Panc1 (cell line): ENCODE measurements at regions not wholly inside any gene's neighbourhood (a gene's known extent, or its start where the extent isn't known, plus 50 kb on each side); places are given as distances from the start of the nearest gene placed in this dataset.

Experiments used
- ATAC-seq: fragments of 200-7000 bp; cut with Tn5 transposase; 2 replicates; pipeline ENCODE4 v1.9.1; 2020; ENCODE audit warnings: mild to moderate bottlenecking, moderate library complexity
- BruUV-seq: library from RNA; stranded (reverse); fragments of 400-500 nt; replicated peaks from 2 replicates; lab custom pipeline; 2021; lab: Mats Ljungman, UMichigan
- CTCF ChIA-PET: fragments of 300-600 bp; sonication (Branson Sonifier 250); formaldehyde crosslinking; loops from one replicate; lab custom pipeline; 2022; ENCODE audit warnings: antibody characterized with exemption; lab: Charles Lee
- POLR2A ChIA-PET: fragments of 300-600 bp; sonication (Branson Sonifier 250); formaldehyde crosslinking; loops from one replicate; lab custom pipeline; 2022; ENCODE audit warnings: antibody characterized with exemption; lab: Charles Lee
- DNase-seq: peaks from one replicate; pipeline ENCODE4 v3.0.0-alpha.2; 2010; ENCODE audit warnings: low read depth, low spot score
- H3K27ac ChIP-seq: 2 replicates; pipeline ENCODE4 v1.5.1; 2011; ENCODE audit warnings: mild to moderate bottlenecking, low read length, inconsistent platforms
- H3K27me3 ChIP-seq: fragments of 200-500 bp; sonication (Bioruptor generic); 2 replicates; pipeline ENCODE4 v1.6.0; 2014; ENCODE audit warnings: low read length, inconsistent platforms; ENCODE audit not compliant: control insufficient read depth, insufficient read depth
- H3K36me3 ChIP-seq: fragments of 200-500 bp; sonication (Bioruptor generic); 2 replicates; pipeline ENCODE4 v1.5.1; 2014; ENCODE audit warnings: inconsistent platforms, mild to moderate bottlenecking, low read length, moderate library complexity; ENCODE audit not compliant: control insufficient read depth, insufficient read depth
- H3K4me1 ChIP-seq: 2 replicates; pipeline ENCODE4 v1.5.1; 2011; ENCODE audit warnings: inconsistent platforms, mild to moderate bottlenecking, low read length, moderate library complexity; ENCODE audit not compliant: control insufficient read depth, insufficient read depth
- H3K4me3 ChIP-seq, 2 experiments: 2 replicates each; pipeline ENCODE4 v1.5.1; 2011 to 2012; ENCODE audit warnings: low read depth in 2 of 2, low read length in 2 of 2, mild to moderate bottlenecking in 2 of 2, inconsistent platforms in 1 of 2, moderate library complexity in 1 of 2
- H3K9me3 ChIP-seq: fragments of 200-500 bp; sonication (Bioruptor generic); 2 replicates; pipeline ENCODE4 v1.5.1; 2014; ENCODE audit warnings: low read depth, mild to moderate bottlenecking, inconsistent platforms, low read length, moderate library complexity; ENCODE audit not compliant: control insufficient read depth, insufficient read depth
- CTCF ChIP-seq: fragments of 450-650 bp; IDR thresholded peaks from 2 replicates; pipeline ENCODE4 v1.5.1; 2017; ENCODE audit warnings: mild to moderate bottlenecking
- POLR2AphosphoS5 ChIP-seq: IDR thresholded peaks from 2 replicates; pipeline ENCODE4 v1.6.1; 2012; ENCODE audit warnings: mild to moderate bottlenecking, low read depth, low read length, moderate library complexity
- REST ChIP-seq, 2 experiments: IDR thresholded peaks; 2 replicates each; pipeline ENCODE4 v1.6.1; 2011 to 2012; ENCODE audit warnings: low read depth in 2 of 2, control low read depth in 1 of 2, low read length in 1 of 2, mild to moderate bottlenecking in 1 of 2, moderate library complexity in 1 of 2; ENCODE audit not compliant: insufficient read depth in 1 of 2
- SIN3A ChIP-seq: IDR thresholded peaks from 2 replicates; pipeline ENCODE4 v1.6.1; 2012; ENCODE audit warnings: low read depth, mild to moderate bottlenecking, low read length, moderate library complexity, borderline replicate concordance; ENCODE audit not compliant: insufficient read depth
- TCF7L2 ChIP-seq: IDR thresholded peaks from 2 replicates; pipeline ENCODE4 v1.6.1; 2011; ENCODE audit warnings: mild to moderate bottlenecking, low read depth, low read length, inconsistent platforms
- in situ Hi-C: cut with HindIII; loops from 2 replicates; pipeline ENCODE4 v1.10.0; 2016; ENCODE audit warnings: low sequenced_read_pairs, low pct_unique_long_range_greater_than_20kb
- intact Hi-C: fragments of 100-400 bp; cut with micrococcal nuclease; formaldehyde crosslinking; loops from one replicate; pipeline ENCODE4 v1.10.0; 2022; ENCODE audit not compliant: unreplicated experiment

DNA sequence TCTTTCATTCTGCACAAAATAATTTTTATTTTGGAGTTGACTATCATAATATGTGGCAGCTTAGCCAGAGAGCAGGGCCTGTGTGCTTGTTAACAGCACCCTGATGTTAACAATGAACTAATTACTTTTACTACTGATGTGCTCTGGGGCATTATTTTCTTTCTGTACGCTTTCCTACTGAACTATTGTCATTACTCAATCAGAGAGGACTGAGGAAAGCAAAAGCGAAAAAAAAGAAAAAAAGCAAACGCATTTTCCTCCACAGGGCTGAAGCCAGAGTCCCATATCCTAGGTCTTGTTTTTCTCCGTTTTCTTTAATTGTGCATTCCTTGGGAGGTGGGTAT, 221.2 kb downstream of the TTLL7 start:
- Histone ChIP-seq H3K4me3 (no peak overlapping the region), H3K27ac (no peak overlapping the region), H3K27me3 (peaks cover 48% of the 10 kb centered on the region), H3K36me3 (no peaks in the 10 kb centered on the region; the same call in 1 of the 2 replicates), H3K9me3 (no peaks in the 10 kb centered on the region), H3K4me1 (no peaks in the 10 kb centered on the region)
- in situ Hi-C loops, result no loop called here
- POLR2A ChIA-PET, result no interaction called here
- CTCF ChIA-PET, result no interaction called here
- no TSS peak for BruUV-seq
- no peak for ATAC-seq
- TF ChIP-seq CTCF (no peak), SIN3A (no peak), POLR2AphosphoS5 (no peak), TCF7L2 (no peak), REST (IDR thresholded peaks at IDR 0.05; ENCODE audit: insufficient read depth in 1 of 2, low read depth in 2 of 2, low read length in 1 of 2) (no peak)
- intact Hi-C loops, result loop anchor here (5.0 kb wide), 1 partner anchor 50 kb away; no protein-coding TSS in a partner anchor
- DNase-seq, result no peak

DNA sequence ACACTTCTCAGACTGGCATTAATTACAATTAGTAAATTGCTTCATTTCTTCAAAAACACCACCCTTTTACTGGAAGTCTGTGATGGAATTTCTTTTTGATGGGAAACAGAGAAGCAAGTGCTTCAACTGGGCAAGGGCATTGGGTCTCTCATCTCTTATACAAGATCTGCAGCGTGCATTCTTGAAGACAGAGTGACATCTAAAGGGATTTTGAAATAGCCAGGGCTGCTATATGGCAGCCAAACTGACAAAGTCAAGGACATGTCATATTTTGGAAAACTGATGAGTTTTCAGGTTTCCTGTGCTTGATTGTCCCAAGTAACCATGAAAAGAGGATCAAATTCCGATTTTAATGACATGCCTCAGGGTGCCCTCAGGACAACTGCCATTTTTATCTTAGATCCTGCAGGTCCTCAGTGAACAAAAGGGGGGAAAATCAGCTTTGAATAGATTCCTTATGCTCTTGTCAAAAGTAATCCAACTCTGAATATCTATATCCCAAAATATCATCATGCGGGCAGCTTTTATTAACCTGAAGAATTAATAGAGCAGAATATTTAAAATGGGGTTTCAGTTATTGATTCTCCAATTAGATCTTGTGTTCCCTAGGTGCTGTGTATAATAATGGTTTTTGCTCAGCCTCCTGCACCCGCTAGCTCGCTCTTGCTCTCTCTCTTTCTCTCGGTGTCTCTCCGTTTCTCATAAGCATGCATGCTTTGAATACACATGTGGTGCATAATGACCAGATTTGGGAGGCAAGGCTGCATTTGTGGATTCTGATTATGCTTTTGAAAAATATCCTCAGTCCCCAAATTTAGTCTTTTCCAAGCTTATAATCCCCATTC, 221.8 kb downstream of the TTLL7 start:
- intact Hi-C loops (loop anchor here (5.0 kb wide), 1 partner anchor 50 kb away; no protein-coding TSS in a partner anchor), in situ Hi-C loops (no loop called here)
- Histone ChIP-seq H3K36me3 (no peaks in the 10 kb centered on the region; the same call in 1 of the 2 replicates), H3K4me3 (no peak overlapping the region), H3K9me3 (no peaks in the 10 kb centered on the region), H3K27ac (no peak overlapping the region), H3K4me1 (no peaks in the 10 kb centered on the region), H3K27me3 (peaks cover 50% of the 10 kb centered on the region)
- CTCF ChIA-PET, result interaction anchor here (0.6 kb wide), 1 partner anchor 24 kb away, joined by 3 read pairs; no protein-coding TSS in a partner anchor
- BruUV-seq, result no TSS peak
- no peak for ATAC-seq
- TF ChIP-seq CTCF, result peak; percentile 6; the same call in 1 of the 2 replicates
- no peak for TF ChIP-seq POLR2AphosphoS5
- no peak for DNase-seq
- POLR2A ChIA-PET, result no interaction called here
